SK-N-SH (cell line): ENCODE measurements at regions not wholly inside any gene's neighbourhood (a gene's known extent, or its start where the extent isn't known, plus 50 kb on each side); places are given as distances from the start of the nearest gene placed in this dataset.

Source experiments
- CTCF ChIA-PET: fragments of 300-600, 350-600 bp; formaldehyde crosslinking; extraction: SDS; loops from one replicate; lab custom pipeline; 2021; lab: Yijun Ruan, JAX
- POLR2A ChIA-PET: fragments of 350-600 bp; sonication (Branson Sonifier 250); formaldehyde crosslinking; extraction: SDS; loops from one replicate; lab custom pipeline; 2020; ENCODE audit warnings: antibody characterized with exemption, inconsistent platforms; lab: Yijun Ruan, JAX
- DNase-seq: peaks from one replicate; pipeline ENCODE4 v3.0.0; 2012
- H2AFZ ChIP-seq: fragments of 200-600 bp; sonication (generic); 2 replicates; pipeline ENCODE4 v1.8.1; 2016; ENCODE audit warnings: antibody characterized with exemption, mild to moderate bottlenecking, low read depth
- H3F3A ChIP-seq: fragments of 200-600 bp; sonication (generic); replicated peaks from 2 replicates; pipeline ENCODE3; 2016; ENCODE audit warnings: antibody characterized with exemption, mild to moderate bottlenecking; ENCODE audit not compliant: insufficient read depth
- H3K27ac ChIP-seq, 2 experiments: fragments of 200-500 bp in 1 of 2; fragments of 200-600 bp in 1 of 2; sonication (Bioruptor generic) in 1 of 2; sonication (generic), shearing (Covaris generic) in 1 of 2; 2 replicates each; pipeline versions ENCODE4 v1.5.1 to v1.6.1; 2014 to 2016; ENCODE audit warnings: low read depth in 2 of 2, inconsistent platforms in 1 of 2, low read length in 1 of 2, mild to moderate bottlenecking in 1 of 2, mixed read lengths in 1 of 2
- H3K27me3 ChIP-seq: fragments of 200-600 bp; sonication (generic), shearing (Covaris generic); 2 replicates; pipeline ENCODE4 v1.6.1; 2016; ENCODE audit warnings: mixed run types; ENCODE audit not compliant: insufficient read depth
- H3K36me3 ChIP-seq, 2 experiments: fragments of 200-500 bp in 1 of 2; fragments of 200-600 bp in 1 of 2; sonication (Bioruptor generic) in 1 of 2; sonication (generic) in 1 of 2; replicated peaks in 1 of 2; 2 replicates each; pipeline versions ENCODE3 to v1.5.1; 2014 to 2016; ENCODE audit warnings: low read length in 1 of 2, mild to moderate bottlenecking in 1 of 2; ENCODE audit not compliant: insufficient read depth in 2 of 2, control insufficient read depth in 1 of 2
- H3K4me1 ChIP-seq, 2 experiments: fragments of 200-500 bp in 1 of 2; fragments of 200-600 bp in 1 of 2; sonication (Bioruptor generic) in 1 of 2; sonication (generic), shearing (Covaris generic) in 1 of 2; 2 replicates each; pipeline versions ENCODE4 v1.5.1 to v1.6.1; 2014 to 2016; ENCODE audit warnings: low read depth in 1 of 2, low read length in 1 of 2, mixed run types in 1 of 2; ENCODE audit not compliant: insufficient read depth in 2 of 2, control insufficient read depth in 1 of 2
- H3K4me2 ChIP-seq: fragments of 200-600 bp; sonication (generic), shearing (Covaris generic); 2 replicates; pipeline ENCODE4 v1.6.1; 2017; ENCODE audit warnings: mixed run types
- H3K4me3 ChIP-seq, 2 experiments: fragments of 200-500 bp in 1 of 2; fragments of 200-600 bp in 1 of 2; sonication (Bioruptor generic) in 1 of 2; sonication (generic), shearing (Covaris generic) in 1 of 2; 2 replicates each; pipeline versions ENCODE4 v1.5.1 to v1.8.1; 2014 to 2016; ENCODE audit warnings: low read depth in 2 of 2, inconsistent platforms in 1 of 2, low read length in 1 of 2, mild to moderate bottlenecking in 1 of 2, mixed read lengths in 1 of 2, moderate library complexity in 1 of 2
- H3K79me2 ChIP-seq: fragments of 200-600 bp; sonication (generic); 2 replicates; pipeline ENCODE4 v1.8.1; 2017; ENCODE audit warnings: mild to moderate bottlenecking; ENCODE audit not compliant: insufficient read depth
- H3K9ac ChIP-seq: fragments of 200-600 bp; sonication (generic); 2 replicates; pipeline ENCODE4 v1.6.1; 2017; ENCODE audit warnings: mixed run types
- H3K9me2 ChIP-seq: fragments of 200-600 bp; sonication (generic); 2 replicates; pipeline ENCODE4 v1.6.1; 2017; ENCODE audit warnings: mixed run types
- H3K9me3 ChIP-seq: fragments of 200-600 bp; sonication (generic); 2 replicates; pipeline ENCODE4 v1.6.1; 2017; ENCODE audit warnings: mixed run types, mild to moderate bottlenecking, moderate library complexity
- H4K20me1 ChIP-seq: fragments of 200-600 bp; sonication (generic); 2 replicates; pipeline ENCODE4 v1.6.1; 2017; ENCODE audit warnings: mild to moderate bottlenecking, mixed run types; ENCODE audit not compliant: insufficient read depth
- CTCF ChIP-seq: fragments of 200-600 bp; sonication (generic); IDR thresholded peaks from 2 replicates; pipeline ENCODE4 v1.6.1; 2017; ENCODE audit warnings: antibody characterized with exemption, mild to moderate bottlenecking, moderate library complexity
- ELF1 ChIP-seq: IDR thresholded peaks from 2 replicates; pipeline ENCODE4 v1.4.0; 2012
- EP300 ChIP-seq, 2 experiments: IDR thresholded peaks; 2 replicates each; pipeline versions ENCODE4 v1.4.0 to v1.6.1; 2012; ENCODE audit warnings: borderline replicate concordance in 1 of 2, low read depth in 1 of 2, low read length in 1 of 2
- EZH2phosphoT487 ChIP-seq: fragments of 200-600 bp; sonication (generic); IDR thresholded peaks from 2 replicates; pipeline ENCODE4 v1.6.1; 2017; ENCODE audit warnings: low read depth, mixed run types, mild to moderate bottlenecking, antibody characterized with exemption, moderate library complexity, borderline replicate concordance
- FOSL2 ChIP-seq: IDR thresholded peaks from 2 replicates; pipeline ENCODE4 v1.4.0; 2012; ENCODE audit warnings: low read depth, mild to moderate bottlenecking, moderate library complexity, borderline replicate concordance
- FOXJ3 ChIP-seq: sonication (generic); formaldehyde crosslinking; IDR thresholded peaks from 2 replicates; pipeline ENCODE4 v1.5.1; 2020; ENCODE audit warnings: mild to moderate bottlenecking, missing genetic modification reagents
- IRF3 ChIP-seq: fragments of 150-350 bp; IDR thresholded peaks from 2 replicates; pipeline ENCODE4 v1.6.1; 2016; ENCODE audit warnings: mild to moderate bottlenecking, low read depth, low read length
- JUND ChIP-seq: IDR thresholded peaks from 2 replicates; pipeline ENCODE4 v1.4.0; 2012
- MEF2A ChIP-seq: IDR thresholded peaks from 2 replicates; pipeline ENCODE4 v1.4.0; 2012; ENCODE audit warnings: low read depth, borderline replicate concordance
- PBX3 ChIP-seq: IDR thresholded peaks from 2 replicates; pipeline ENCODE4; 2012
- RCOR1 ChIP-seq: fragments of 150-350 bp; IDR thresholded peaks from 2 replicates; pipeline ENCODE4 v1.6.1; 2017; ENCODE audit warnings: antibody characterized with exemption, low read length
- RXRA ChIP-seq: IDR thresholded peaks from 2 replicates; pipeline ENCODE4 v1.4.0; 2012; ENCODE audit warnings: low read depth, mild to moderate bottlenecking, borderline replicate concordance
- SMC3 ChIP-seq: IDR thresholded peaks from 2 replicates; pipeline ENCODE4 v1.6.1; 2012; ENCODE audit warnings: low read depth, low read length, improper control_type of control experiment
- TAF1 ChIP-seq: IDR thresholded peaks from 2 replicates; pipeline ENCODE4 v1.6.1; 2012; ENCODE audit warnings: low read depth, mild to moderate bottlenecking, low read length, moderate library complexity, borderline replicate concordance
- WGBS: methylation state at CpG from one replicate; pipeline ENCODE4 v1.1.6; 2017; ENCODE audit warnings: low lambda C conversion rate; 5-methylcytosine and 5-hydroxymethylcytosine counted together

GRCh38 chr13:26971990-26972887, 199.4 kb downstream of the USP12 start:
- Histone ChIP-seq H3K36me3 (no peaks in the 10 kb centered on the region), H2AFZ (no peak overlapping the region), H3K9me3 (no peaks in the 10 kb centered on the region), H3K4me1 (peaks cover 0 to 4% of the 10 kb centered on the region in 2 experiments; a peak in 1 of 4 replicates), H3K9me2 (no peaks in the 10 kb centered on the region), H3F3A (no peaks in the 10 kb centered on the region), H3K27ac (no peak overlapping the region), H3K4me2 (no peak overlapping the region), H3K79me2 (no peaks in the 10 kb centered on the region), H4K20me1 (no peaks in the 10 kb centered on the region), H3K27me3 (no peaks in the 10 kb centered on the region), H3K4me3 (no peak overlapping the region), H3K9ac (no peak overlapping the region)
- ChIA-PET POLR2A (no interaction called here), CTCF (interaction anchor here (1.1 to 3.4 kb wide), 3 partner anchors 9 to 387 kb away, joined by 5 to 18 read pairs (median 5); no protein-coding TSS in a partner anchor)
- TF ChIP-seq CTCF, result peak; percentile 30
- no peak for TF ChIP-seq FOSL2
- WGBS, result 40% methylated on average over 10 of the region's 10 CpGs
- DNase-seq, result no peak

- Histone ChIP-seq H3K36me3 (no peaks in the 10 kb centered on the region), H3K4me2 (no peak overlapping the region), H3K4me3 (no peak overlapping the region), H3K27ac (no peak overlapping the region), H3F3A (no peaks in the 10 kb centered on the region), H3K9ac (no peak overlapping the region), H3K4me1 (peaks cover 0 to 7% of the 10 kb centered on the region in 2 experiments; a peak in 1 of 4 replicates), H3K9me2 (no peaks in the 10 kb centered on the region), H3K79me2 (no peaks in the 10 kb centered on the region), H4K20me1 (no peaks in the 10 kb centered on the region), H2AFZ (no peak overlapping the region), H3K27me3 (no peaks in the 10 kb centered on the region), H3K9me3 (no peaks in the 10 kb centered on the region)
- TF ChIP-seq RCOR1 (no peak), PBX3 (no peak), EP300 (IDR thresholded peaks at IDR 0.05; ENCODE audit: borderline replicate concordance in 1 of 2, low read depth in 1 of 2, low read length in 1 of 2) (no peak), ELF1 (no peak), FOXJ3 (CRISPR knock-in tag) (no peak), MEF2A (no peak), EZH2phosphoT487 (no peak), SMC3 (no peak), TAF1 (no peak), IRF3 (no peak), FOSL2 (no peak), RXRA (no peak), JUND (no peak)
- CTCF ChIA-PET, result interaction anchor here (0.9 to 3.2 kb wide), 4 partner anchors 17 to 390 kb away, joined by 3 to 12 read pairs (median 11); no protein-coding TSS in a partner anchor
- 54% methylated on average over 12 of the region's 22 CpGs for WGBS
- POLR2A ChIA-PET, result no interaction called here
- no peak for DNase-seq
Observed at GRCh38 chr13:26968431-26969341, 202.9 kb downstream of the USP12 start.
